SK-N-SH treated with all-trans-retinoic acid at 6 μM for 48 hours (cell line): ENCODE measurements at regions not wholly inside any gene's neighbourhood (a gene's known extent, or its start where the extent isn't known, plus 50 kb on each side); places are given as distances from the start of the nearest gene placed in this dataset.

Experiments
- ARNTL ChIP-seq: fragments of 450-650 bp; formaldehyde crosslinking; IDR thresholded peaks from 2 replicates; pipeline ENCODE4 v1.5.0; 2020; ENCODE audit warnings: low read depth, mild to moderate bottlenecking, moderate library complexity, borderline replicate concordance
- CSRNP3 ChIP-seq: fragments of 250-450 bp; sonication (Bioruptor Pico); IDR thresholded peaks from 2 replicates; pipeline ENCODE4 v1.5.1; 2021; ENCODE audit warnings: mild to moderate bottlenecking, moderate library complexity
- GLIS3 ChIP-seq: fragments of 250-450 bp; sonication (Bioruptor Pico); IDR thresholded peaks from 2 replicates; pipeline ENCODE4 v1.5.0; 2020; ENCODE audit warnings: mild to moderate bottlenecking, moderate library complexity
- POU6F1 ChIP-seq: fragments of 250-450 bp; sonication (Bioruptor Pico); IDR thresholded peaks from 2 replicates; pipeline ENCODE4 v1.8.0; 2021; ENCODE audit warnings: low read depth, mild to moderate bottlenecking, moderate library complexity, borderline replicate concordance
- PPARA ChIP-seq: fragments of 250-450 bp; sonication (Bioruptor Pico); IDR thresholded peaks from 2 replicates; pipeline ENCODE4 v1.5.0; 2020; ENCODE audit warnings: mild to moderate bottlenecking, borderline replicate concordance
- SNAI2 ChIP-seq: fragments of 250-450 bp; sonication (Bioruptor Pico); IDR thresholded peaks from 2 replicates; pipeline ENCODE4 v1.5.0; 2020; ENCODE audit warnings: mild to moderate bottlenecking, moderate library complexity
- TOX ChIP-seq: fragments of 250-450 bp; sonication (Bioruptor Pico); IDR thresholded peaks from 2 replicates; pipeline ENCODE4 v1.8.0; 2021; ENCODE audit warnings: mild to moderate bottlenecking, moderate library complexity, borderline replicate concordance
- ZNF565 ChIP-seq: fragments of 450-650 bp; formaldehyde crosslinking; conservative IDR thresholded peaks from 2 replicates; pipeline ENCODE4 v1.5.0; 2020; ENCODE audit warnings: low read depth, mild to moderate bottlenecking, moderate library complexity
- ZNF8 ChIP-seq: fragments of 450-650 bp; formaldehyde crosslinking; IDR thresholded peaks from 2 replicates; pipeline ENCODE4 v1.5.0; 2020; ENCODE audit warnings: mild to moderate bottlenecking, moderate library complexity

GRCh38 chr1:173337126-173337525, 130.0 kb upstream of the TNFSF4 start:
- no peak for TF ChIP-seq ARNTL (CRISPR knock-in tag)
- TF ChIP-seq GLIS3 (CRISPR knock-in tag) = no peak
- TF ChIP-seq POU6F1 (CRISPR knock-in tag) = no peak
- TF ChIP-seq PPARA (CRISPR knock-in tag) = no peak
- TF ChIP-seq ZNF565 (CRISPR knock-in tag) = no peak
- TF ChIP-seq TOX (CRISPR knock-in tag) = no peak
- TF ChIP-seq CSRNP3 (CRISPR knock-in tag) = no peak
- no peak for TF ChIP-seq SNAI2
- no peak for TF ChIP-seq ZNF8 (CRISPR knock-in tag)
